GM21529 (cell line): ENCODE measurements at regions not wholly inside any gene's neighbourhood (a gene's known extent, or its start where the extent isn't known, plus 50 kb on each side); places are given as distances from the start of the nearest gene placed in this dataset.

ENCODE experiments used
- ATAC-seq: cut with Tn5 transposase; IDR thresholded peaks from one replicate; pipeline ENCODE4 v1.9.1; 2021; ENCODE audit not compliant: unreplicated experiment

GRCh38 chr2:49262801-49263560 lies 108.7 kb upstream of the FSHR start:
- no peak for ATAC-seq

DNA sequence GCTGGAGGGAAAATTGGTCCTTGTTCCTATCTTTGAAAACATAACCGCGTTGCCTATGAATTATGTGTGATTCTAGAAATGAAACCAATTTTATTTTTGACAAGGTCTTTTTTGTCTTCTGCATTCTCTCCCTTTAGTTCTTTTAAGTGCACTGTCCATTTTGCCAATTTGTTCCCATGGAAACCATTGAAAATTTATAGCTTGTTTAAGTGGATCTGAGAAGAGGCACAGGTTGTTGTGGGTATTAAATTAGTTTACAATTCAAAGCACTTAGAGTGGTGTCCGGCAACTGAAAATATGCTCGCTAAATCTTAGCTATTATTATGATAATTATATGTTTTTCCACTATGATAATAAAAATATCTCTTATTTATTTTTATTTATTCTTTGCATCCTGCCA lies 107.5 kb upstream of the FSHR start:
- no peak for ATAC-seq

GRCh38 chr2:49260979-49261538 lies 106.7 kb upstream of the FSHR start:
- no peak for ATAC-seq

GRCh38 chr2:49259926-49260325 lies 105.6 kb upstream of the FSHR start:
- no peak for ATAC-seq

GRCh38 chr2:49255409-49255971 lies 101.2 kb upstream of the FSHR start:
- ATAC-seq, result no peak

- no peak for ATAC-seq
Measured at GRCh38 chr2:49254401-49254800, 100.1 kb upstream of the FSHR start.

GRCh38 chr2:49251766-49252165 lies 97.5 kb upstream of the FSHR start:
- no peak for ATAC-seq

DNA sequence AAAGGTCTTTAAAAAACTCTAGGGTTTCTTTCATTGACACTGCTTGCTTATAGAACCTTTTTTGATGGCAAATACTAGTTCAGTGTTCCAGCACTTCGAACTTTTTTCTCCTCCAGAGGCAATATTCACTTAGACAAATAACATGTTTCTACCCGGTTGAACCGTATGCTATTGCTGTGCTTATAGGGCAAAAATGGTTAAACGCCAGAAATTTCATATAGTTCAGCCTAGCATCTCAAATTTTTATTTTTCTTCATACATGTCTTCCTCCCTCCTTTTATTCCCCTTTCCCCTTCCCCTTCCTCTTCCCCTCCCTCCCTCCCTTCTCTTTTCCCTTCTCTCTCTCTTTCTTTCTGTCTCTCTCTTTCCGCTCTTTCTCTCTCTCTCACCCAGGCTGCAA lies 96.9 kb upstream of the FSHR start:
- no peak for ATAC-seq

GRCh38 chr2:49248506-49248905 lies 94.2 kb upstream of the FSHR start:
- no peak for ATAC-seq

DNA sequence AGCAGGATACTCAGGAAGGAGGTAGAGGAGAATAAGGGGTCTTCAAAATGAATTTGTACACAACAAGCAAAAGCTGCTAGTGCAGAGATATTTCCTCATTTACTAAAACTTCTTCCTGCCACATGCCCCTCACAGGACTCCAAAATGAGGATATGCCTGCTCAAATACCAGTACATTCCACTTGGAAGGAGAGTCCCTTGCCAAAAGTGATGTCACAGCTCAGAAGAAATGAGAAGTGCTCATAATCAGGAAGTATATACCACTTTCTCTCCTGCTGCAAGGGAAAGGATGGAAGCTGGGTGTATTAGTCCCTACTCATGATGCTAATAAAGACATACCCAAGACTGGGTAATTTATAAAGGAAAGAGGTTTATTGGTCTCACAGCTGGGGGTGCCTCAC lies 87.7 kb upstream of the FSHR start:
- ATAC-seq, result no peak

GRCh38 chr2:49241501-49241900 lies 87.2 kb upstream of the FSHR start:
- no peak for ATAC-seq

- no peak for ATAC-seq
Measured at GRCh38 chr2:49240608-49241007, 86.3 kb upstream of the FSHR start.

DNA sequence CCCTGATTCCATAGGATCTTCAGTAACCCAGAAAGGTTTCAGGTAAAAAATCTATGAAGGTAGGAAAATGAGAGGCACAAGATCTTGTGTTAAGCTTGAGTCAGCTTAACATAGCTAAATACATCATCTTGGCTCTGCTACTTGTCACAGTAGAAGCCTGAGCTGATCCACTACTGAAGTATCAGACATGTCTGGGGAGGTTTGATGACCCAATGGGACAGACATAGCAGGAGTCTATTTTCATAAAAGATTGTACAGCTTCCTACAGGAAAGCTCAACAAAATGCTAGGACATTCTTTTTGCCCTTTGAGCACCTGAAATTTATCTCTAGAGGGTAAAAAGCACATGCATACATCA lies 84.3 kb upstream of the FSHR start:
- no peak for ATAC-seq

DNA sequence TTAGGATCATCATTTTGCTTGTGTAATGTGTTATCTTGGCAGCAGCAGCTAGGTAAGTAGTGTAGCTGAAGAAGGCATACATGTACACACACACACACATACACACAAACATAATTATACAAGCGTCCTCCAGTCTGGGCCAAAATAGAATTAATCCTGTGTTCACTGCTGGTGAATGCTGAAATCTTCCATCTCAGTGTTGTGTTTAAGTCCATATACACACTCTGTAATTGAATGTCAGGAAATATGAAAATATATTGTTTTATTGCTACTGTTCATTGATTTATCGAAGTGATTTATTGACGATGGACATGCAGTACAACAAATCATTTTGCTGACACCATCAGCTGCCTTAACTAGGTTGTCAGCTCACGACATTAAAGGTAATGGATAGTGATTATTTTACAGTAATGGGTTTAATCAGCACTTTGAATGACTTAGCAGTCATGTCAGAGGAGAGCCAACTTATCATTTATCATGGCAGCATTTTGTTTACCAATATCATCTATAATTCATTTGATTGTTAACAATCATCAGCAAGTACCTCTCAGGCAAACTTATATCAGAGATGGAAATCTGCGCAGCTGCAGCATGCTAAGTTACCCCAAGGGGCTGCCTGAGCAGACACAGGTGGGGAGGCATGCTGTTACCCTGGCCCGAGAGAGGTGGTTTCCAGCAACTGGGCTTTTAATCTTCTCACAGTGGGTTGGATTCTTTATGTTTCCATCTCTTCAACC lies 83.7 kb upstream of the FSHR start:
- ATAC-seq, result no peak

DNA sequence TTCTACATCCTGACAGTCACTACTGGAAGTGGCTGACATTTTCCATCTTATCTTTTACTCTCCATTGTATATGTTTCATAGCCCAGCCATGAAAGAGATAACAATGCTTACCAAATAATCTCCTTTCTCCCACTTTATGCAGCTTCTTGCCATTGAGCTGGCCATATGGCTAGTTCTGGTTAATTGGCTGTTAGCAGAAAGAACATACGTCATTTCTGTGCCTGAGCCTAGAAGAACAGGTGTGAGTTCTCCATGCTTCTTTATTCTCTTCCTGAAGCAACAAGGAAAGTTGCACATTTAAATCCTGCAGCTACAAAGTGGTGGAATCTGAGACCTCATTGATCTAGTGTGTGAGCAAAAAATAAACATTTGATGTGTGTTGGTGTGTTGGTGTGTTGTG lies 82.0 kb upstream of the FSHR start:
- no peak for ATAC-seq

DNA sequence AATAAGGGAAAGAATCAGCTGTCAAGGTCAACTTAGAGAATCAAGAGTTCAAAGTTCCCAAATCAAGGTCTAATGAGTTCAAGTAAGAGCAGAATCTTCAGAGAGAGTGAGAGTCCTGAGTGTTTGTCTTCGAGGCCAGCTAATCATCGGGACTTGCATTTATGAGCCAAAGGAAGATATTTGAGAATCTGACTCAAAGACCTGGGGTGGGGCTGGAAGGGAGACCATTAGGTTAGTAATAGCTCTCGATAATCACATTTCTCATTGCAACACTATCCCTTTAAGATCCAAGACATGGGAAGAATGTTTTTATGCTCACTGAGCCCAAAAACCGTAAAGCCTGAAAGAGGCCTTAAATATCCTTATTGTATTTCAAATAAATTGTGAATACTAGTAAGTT lies 72.0 kb upstream of the FSHR start:
- no peak for ATAC-seq

DNA sequence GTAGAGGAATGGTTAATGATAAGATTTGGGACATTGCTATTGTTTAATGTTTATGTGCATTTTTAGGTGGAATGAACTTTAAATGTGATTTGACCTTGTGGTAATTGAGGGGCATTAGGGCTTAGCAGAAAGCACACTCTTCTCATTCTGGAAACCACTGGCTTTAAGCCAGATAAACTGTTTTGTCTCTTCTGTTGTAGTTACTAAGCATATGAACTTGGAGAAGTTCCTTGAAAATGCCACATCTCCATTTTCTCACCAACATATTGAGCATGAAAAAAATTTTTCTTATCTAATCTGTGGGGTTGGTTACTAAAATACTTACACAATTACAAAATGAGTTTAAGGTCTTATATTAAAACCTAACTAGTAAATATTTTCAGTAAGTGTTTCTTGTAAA lies 70.8 kb upstream of the FSHR start:
- ATAC-seq, result no peak

- ATAC-seq, result no peak
Measured at GRCh38 chr2:49224426-49225010, 70.2 kb upstream of the FSHR start.

GRCh38 chr2:49222975-49223528 lies 68.7 kb upstream of the FSHR start:
- no peak for ATAC-seq

DNA sequence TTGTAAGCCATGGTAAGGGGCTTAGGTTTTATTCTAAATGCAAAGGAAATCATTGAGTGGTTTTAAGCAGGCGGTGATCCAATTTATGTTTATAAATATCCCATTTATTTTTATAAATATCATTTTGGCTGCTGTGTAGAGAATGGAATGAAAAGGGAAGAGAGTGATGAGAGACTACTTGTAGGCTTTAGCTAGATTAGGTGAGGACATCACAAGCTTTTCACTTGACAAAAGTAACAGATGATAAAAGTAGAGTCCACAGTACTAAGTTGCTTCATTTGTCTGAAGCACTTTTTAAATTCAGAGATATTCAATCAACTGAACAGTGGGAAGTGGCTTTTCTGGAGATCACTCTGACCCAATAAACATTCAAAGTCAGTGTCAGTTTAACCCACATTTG lies 65.4 kb upstream of the FSHR start:
- no peak for ATAC-seq

GRCh38 chr2:49210191-49210590 lies 55.9 kb upstream of the FSHR start:
- ATAC-seq, result no peak
